K562 (cell line): ENCODE measurements at regions not wholly inside any gene's neighbourhood (a gene's known extent, or its start where the extent isn't known, plus 50 kb on each side); places are given as distances from the start of the nearest gene placed in this dataset.

Experiments used
- ATF3 ChIP-seq, 2 experiments: fragments of 450-650 bp in 1 of 2; sonication (generic) in 1 of 2; formaldehyde crosslinking in 1 of 2; IDR thresholded peaks in 1 of 2; conservative IDR thresholded peaks in 1 of 2; 2 replicates each; pipeline versions ENCODE4 v1.6.1 to v1.8.1; 2016 to 2023; ENCODE audit warnings: mild to moderate bottlenecking in 2 of 2, moderate library complexity in 2 of 2, inconsistent platforms in 1 of 2, missing genetic modification reagents in 1 of 2
- CBFB ChIP-seq: sonication (generic); formaldehyde crosslinking; IDR thresholded peaks from 2 replicates; pipeline ENCODE4 v1.4.0; 2020; ENCODE audit warnings: mild to moderate bottlenecking, missing genetic modification reagents
- GATAD2A ChIP-seq: fragments of 450-650 bp; IDR thresholded peaks from 2 replicates; pipeline ENCODE4 v1.6.1; 2017
- HLTF ChIP-seq: fragments of 450-650 bp; IDR thresholded peaks from 2 replicates; pipeline ENCODE4 v1.6.1; 2016
- JUND ChIP-seq, 2 experiments: IDR thresholded peaks; 2 replicates in 1 of 2; 3 replicates in 1 of 2; pipeline ENCODE4 v1.6.1; 2011; ENCODE audit warnings: borderline replicate concordance in 2 of 2, low read depth in 2 of 2, low read length in 2 of 2, improper control_type of control experiment in 1 of 2, missing biosample characterization in 1 of 2, missing genetic modification characterization in 1 of 2, missing genetic modification reagents in 1 of 2
- KLF16 ChIP-seq: IDR thresholded peaks from 2 replicates; pipeline ENCODE4 v1.6.1; 2016; ENCODE audit warnings: antibody characterized with exemption
- NRF1 ChIP-seq, 2 experiments: fragments of 450-650 bp; IDR thresholded peaks in 1 of 2; conservative IDR thresholded peaks in 1 of 2; 2 replicates each; pipeline ENCODE4 v1.6.1; 2014; ENCODE audit warnings: mild to moderate bottlenecking in 2 of 2
- POLR2AphosphoS2 ChIP-seq: IDR thresholded peaks from 2 replicates; pipeline ENCODE4 v1.6.1; 2012; ENCODE audit warnings: low read length, improper control_type of control experiment
- REST ChIP-seq, 2 experiments: fragments of 450-650 bp; formaldehyde crosslinking in 1 of 2; IDR thresholded peaks; 2 replicates each; pipeline versions ENCODE4 v1.4.0 to v1.6.1; 2014 to 2020; ENCODE audit warnings: mild to moderate bottlenecking in 2 of 2, borderline replicate concordance in 1 of 2, low read depth in 1 of 2
- ZFP36 ChIP-seq: fragments of 150-350 bp; IDR thresholded peaks from 2 replicates; pipeline ENCODE4 v1.6.1; 2018; ENCODE audit warnings: low read length, low read depth; ENCODE audit not compliant: partially characterized antibody
- ZNF12 ChIP-seq: sonication (generic); formaldehyde crosslinking; IDR thresholded peaks from 2 replicates; pipeline ENCODE4 v1.4.0; 2020; ENCODE audit warnings: mild to moderate bottlenecking, missing genetic modification reagents
- ZNF436 ChIP-seq: fragments of 250-450, 450-650 bp; sonication (Bioruptor Pico); formaldehyde crosslinking; IDR thresholded peaks from 2 replicates; pipeline ENCODE4 v1.7.0; 2020; ENCODE audit warnings: mild to moderate bottlenecking
- TF ChIP-seq, protein P1 (sequence below): IDR thresholded peaks from 2 replicates; pipeline ENCODE4 v1.6.1; 2014; ENCODE audit warnings: antibody characterized with exemption
- TF ChIP-seq, protein P2 (sequence below): fragments of 450-650 bp; formaldehyde crosslinking; IDR thresholded peaks from 2 replicates; pipeline ENCODE4 v1.4.0; 2022; ENCODE audit warnings: missing genetic modification characterization

GRCh38 chr6:154615483-154616025 is 105.1 kb upstream of the CNKSR3 start (continued):
- TF ChIP-seq ZNF12 (CRISPR knock-in tag), result peak; percentile 81; the same call in 1 of the 2 replicates
- TF ChIP-seq ATF3 (IDR thresholded peaks at IDR 0.05), result no peak
- TF ChIP-seq ATF3 (CRISPR knock-in tag; conservative IDR thresholded peaks at IDR 0.05), result 0 out of 2 replicates have a peak, but pooled peaks have one; percentile 35
- peak; percentile 91 for TF ChIP-seq REST (IDR thresholded peaks at IDR 0.05; ENCODE audit: borderline replicate concordance)
- TF ChIP-seq REST (CRISPR knock-in tag; IDR thresholded peaks at IDR 0.05; ENCODE audit: low read depth), result 0 out of 2 replicates have a peak, but pooled peaks have one; percentile 21
- TF ChIP-seq, protein P1, sequence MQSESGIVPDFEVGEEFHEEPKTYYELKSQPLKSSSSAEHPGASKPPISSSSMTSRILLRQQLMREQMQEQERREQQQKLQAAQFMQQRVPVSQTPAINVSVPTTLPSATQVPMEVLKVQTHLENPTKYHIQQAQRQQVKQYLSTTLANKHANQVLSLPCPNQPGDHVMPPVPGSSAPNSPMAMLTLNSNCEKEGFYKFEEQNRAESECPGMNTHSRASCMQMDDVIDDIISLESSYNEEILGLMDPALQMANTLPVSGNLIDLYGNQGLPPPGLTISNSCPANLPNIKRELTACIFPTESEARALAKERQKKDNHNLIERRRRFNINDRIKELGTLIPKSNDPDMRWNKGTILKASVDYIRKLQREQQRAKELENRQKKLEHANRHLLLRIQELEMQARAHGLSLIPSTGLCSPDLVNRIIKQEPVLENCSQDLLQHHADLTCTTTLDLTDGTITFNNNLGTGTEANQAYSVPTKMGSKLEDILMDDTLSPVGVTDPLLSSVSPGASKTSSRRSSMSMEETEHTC, result no peak
- TF ChIP-seq NRF1 (conservative IDR thresholded peaks at IDR 0.05 in 1 of 2, IDR thresholded peaks at IDR 0.05 in 1 of 2), result peak in 1 of 2 experiments; percentile 24; a peak in 1 of 4 replicates
- no peak for TF ChIP-seq CBFB
- TF ChIP-seq GATAD2A, result peak; percentile 55; the same call in 1 of the 2 replicates
- TF ChIP-seq ZNF436 (CRISPR knock-in tag), result no peak
- peak; percentile 40 for TF ChIP-seq KLF16
- TF ChIP-seq ZFP36, result peak; percentile 61
- TF ChIP-seq POLR2AphosphoS2, result no peak
- TF ChIP-seq, protein P2, sequence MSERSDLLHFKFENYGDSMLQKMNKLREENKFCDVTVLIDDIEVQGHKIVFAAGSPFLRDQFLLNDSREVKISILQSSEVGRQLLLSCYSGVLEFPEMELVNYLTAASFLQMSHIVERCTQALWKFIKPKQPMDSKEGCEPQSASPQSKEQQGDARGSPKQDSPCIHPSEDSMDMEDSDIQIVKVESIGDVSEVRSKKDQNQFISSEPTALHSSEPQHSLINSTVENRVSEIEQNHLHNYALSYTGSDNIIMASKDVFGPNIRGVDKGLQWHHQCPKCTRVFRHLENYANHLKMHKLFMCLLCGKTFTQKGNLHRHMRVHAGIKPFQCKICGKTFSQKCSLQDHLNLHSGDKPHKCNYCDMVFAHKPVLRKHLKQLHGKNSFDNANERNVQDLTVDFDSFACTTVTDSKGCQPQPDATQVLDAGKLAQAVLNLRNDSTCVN (CRISPR knock-in tag), result no peak
- TF ChIP-seq JUND (IDR thresholded peaks at IDR 0.05; ENCODE audit: borderline replicate concordance, low read depth, low read length), result peak; percentile 58; the same call in 1 of the 2 replicates
- peak; percentile 63; the same call in 1 of the 3 replicates for TF ChIP-seq JUND (tag; IDR thresholded peaks at IDR 0.05; ENCODE audit: borderline replicate concordance, low read depth, low read length)
- peak; percentile 55; the same call in 1 of the 2 replicates for TF ChIP-seq HLTF
